ENCODE measurements at regions not wholly inside any gene's neighbourhood (a gene's known extent, or its start where the extent isn't known, plus 50 kb on each side); places are given as distances from the start of the nearest gene placed in this dataset.
"Not testable (repeated sequence)": the region's sequence is repeated elsewhere in the genome, so short reads cannot be mapped to it uniquely, and the experiment has no call there.

DNA sequence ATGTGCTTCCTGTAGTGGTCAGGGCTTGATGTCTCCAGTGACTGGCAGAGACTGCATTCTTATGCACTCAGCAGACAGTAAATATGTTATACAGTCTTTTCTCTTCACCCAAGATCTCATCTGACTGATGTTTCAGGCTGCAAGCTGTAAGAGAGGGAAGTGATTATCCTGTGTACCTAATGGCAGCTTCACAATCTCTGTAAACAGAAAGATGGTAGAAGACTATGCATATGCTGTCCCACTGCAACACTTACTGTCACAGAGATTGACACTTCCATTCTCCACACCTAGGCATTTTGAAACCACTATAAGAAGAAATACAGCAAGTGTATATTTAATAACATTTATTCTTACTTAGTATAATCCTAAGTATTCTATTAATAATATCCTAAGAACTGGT lies 97.6 kb upstream of the ANXA1 start:
- no peak overlapping the region for H3K4me3 ChIP-seq (ENCODE audit: low read depth, low read length)
- TF ChIP-seq, protein P1, sequence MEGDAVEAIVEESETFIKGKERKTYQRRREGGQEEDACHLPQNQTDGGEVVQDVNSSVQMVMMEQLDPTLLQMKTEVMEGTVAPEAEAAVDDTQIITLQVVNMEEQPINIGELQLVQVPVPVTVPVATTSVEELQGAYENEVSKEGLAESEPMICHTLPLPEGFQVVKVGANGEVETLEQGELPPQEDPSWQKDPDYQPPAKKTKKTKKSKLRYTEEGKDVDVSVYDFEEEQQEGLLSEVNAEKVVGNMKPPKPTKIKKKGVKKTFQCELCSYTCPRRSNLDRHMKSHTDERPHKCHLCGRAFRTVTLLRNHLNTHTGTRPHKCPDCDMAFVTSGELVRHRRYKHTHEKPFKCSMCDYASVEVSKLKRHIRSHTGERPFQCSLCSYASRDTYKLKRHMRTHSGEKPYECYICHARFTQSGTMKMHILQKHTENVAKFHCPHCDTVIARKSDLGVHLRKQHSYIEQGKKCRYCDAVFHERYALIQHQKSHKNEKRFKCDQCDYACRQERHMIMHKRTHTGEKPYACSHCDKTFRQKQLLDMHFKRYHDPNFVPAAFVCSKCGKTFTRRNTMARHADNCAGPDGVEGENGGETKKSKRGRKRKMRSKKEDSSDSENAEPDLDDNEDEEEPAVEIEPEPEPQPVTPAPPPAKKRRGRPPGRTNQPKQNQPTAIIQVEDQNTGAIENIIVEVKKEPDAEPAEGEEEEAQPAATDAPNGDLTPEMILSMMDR (conservative IDR thresholded peaks at IDR 0.05; ENCODE audit: low read depth, low read length), result no peak
- DNase-seq (ENCODE audit: low read depth), result no peak

DNA sequence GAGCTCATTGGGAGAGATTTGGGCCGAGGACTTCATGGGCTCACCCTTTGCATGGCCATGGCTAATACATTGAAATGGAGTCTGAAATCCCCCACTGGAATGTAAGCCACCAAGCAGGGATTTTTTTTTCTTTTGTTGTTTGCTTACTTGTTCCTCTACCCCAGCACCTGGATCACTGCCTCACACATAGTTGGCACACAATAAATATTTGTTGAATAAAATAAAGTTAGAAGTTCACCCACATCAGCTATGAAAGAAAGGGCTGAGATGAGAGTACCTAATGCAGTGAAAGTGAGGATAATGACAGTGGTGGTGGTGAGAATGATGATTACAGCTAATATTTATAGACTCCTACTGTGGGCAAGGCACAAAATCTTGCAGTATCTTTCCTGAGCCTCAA lies 98.1 kb upstream of the ANXA1 start:
- TF ChIP-seq, protein P1 (conservative IDR thresholded peaks at IDR 0.05; ENCODE audit: low read depth, low read length), result no peak
- no peak overlapping the region for H3K4me3 ChIP-seq (ENCODE audit: low read depth, low read length)
- DNase-seq (ENCODE audit: low read depth), result no peak

DNA sequence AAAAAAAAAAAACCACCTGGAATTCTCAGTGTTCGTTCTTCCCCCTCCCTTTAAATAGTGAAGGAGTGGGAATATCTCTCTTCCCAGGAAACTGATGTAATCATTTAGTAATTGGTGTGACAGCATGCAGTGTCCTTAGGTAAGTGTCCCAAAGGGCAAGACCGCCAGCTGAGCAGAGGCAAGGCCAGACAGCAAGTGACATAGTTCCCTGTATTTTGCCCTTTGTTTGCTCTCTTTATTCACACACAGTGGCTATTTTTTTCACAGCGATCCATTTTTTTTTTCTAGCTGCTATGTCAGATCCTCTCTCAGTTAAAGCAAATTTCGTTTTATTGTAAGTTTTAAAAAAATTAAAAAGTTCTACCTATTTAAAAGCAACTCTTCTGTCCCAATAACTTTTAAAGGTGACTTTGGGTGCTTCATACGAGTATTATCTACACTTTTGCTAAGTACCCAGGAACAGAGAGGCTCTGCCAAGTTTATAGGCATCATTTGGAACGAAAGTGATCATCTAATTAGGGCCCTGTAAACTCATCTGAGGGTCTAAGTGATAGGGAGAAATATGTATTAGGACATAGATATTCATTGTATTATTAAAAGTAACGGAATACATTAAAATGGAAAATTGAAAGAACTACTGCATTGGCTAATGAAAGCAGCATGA lies 98.2 kb upstream of the ALDH1A1 start:
- no peak for DNase-seq (ENCODE audit: low read depth)
- TF ChIP-seq, protein P1 (conservative IDR thresholded peaks at IDR 0.05; ENCODE audit: low read depth, low read length), result no peak

DNA sequence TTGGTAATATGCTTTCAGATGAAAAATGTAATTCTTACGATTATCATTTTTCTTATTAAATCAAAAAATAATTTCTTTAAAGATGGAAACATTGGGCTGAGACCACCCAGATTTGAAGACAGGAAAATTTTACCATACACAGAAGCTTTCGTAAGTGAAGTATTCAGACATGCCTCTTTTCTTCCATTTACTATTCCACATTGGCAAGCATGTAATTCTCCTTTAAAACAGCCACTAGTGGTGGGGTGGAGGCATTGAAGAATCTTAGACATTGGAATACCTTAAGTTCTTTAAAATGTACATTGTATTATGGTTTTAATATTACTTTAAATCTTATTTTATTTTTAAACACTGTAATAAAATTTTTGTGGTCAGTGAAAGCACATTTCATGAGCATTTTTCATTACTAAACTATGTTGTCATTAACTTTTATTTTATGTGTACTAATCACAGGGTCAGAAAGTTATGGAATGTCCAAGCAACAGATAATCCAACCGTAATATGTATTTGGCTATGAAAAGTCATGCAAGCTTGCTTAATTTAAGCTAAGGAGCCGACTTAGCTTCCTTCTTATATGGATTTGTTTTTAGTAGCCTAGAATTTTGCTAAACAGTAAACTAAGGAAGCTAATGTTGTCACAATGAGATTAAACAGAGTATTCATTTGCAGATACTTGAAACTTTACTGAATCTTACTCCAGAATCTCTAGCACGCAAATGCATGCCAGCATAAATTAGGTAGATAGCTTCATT lies 97.4 kb upstream of the ALDH1A1 start:
- no peak overlapping the region for H3K4me3 ChIP-seq (ENCODE audit: low read depth, low read length)
- peak; percentile 56 for DNase-seq (ENCODE audit: low read depth)
- TF ChIP-seq, protein P1 (conservative IDR thresholded peaks at IDR 0.05; ENCODE audit: low read depth, low read length), result peak; percentile 30

More for the DNA sequence above, 98.2 kb upstream of the ALDH1A1 start:
- no peak overlapping the region for H3K4me3 ChIP-seq (ENCODE audit: low read depth, low read length)

DNA sequence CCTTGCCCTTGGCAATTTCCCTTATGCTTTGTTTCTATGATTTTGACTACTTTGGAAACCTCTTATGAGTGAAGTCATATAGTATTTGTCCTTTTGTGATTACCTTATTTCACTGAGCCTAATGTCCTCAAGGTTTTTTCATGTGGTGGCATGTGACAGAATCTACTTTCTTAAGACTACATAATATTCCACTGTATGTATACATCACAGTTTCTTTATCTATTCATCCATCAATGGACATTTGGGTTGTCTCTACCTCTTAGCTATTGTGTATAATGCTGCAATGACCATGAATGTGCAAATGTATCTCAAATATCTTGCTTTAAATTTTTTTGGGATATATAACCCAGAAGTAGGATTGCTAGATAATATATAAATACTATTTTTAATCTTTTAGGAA lies 96.4 kb upstream of the ALDH1A1 start:
- H3K4me3 ChIP-seq (ENCODE audit: low read depth, low read length), result no peak overlapping the region
- DNase-seq (ENCODE audit: low read depth), result no peak
- TF ChIP-seq, protein P1 (conservative IDR thresholded peaks at IDR 0.05; ENCODE audit: low read depth, low read length), result no peak

DNA sequence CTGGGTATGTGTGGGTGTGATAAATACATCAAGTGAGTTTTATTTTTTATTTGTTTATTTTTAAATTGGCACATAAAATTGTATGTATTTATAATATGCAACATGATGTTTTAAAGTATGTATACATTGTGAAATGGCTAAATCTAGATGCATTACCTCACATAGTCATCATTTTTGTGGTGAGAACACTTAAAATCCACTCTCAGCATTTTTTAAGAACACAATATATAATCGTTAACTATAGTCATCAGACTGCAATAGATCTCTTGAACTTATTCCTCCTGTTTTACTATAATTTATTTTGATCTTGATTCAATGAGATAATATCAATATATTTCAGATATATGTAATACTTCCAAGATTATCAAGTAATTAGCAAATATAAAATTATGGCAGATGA lies 93.9 kb upstream of the ALDH1A1 start:
- no peak for DNase-seq (ENCODE audit: low read depth)
- TF ChIP-seq, protein P1 (conservative IDR thresholded peaks at IDR 0.05; ENCODE audit: low read depth, low read length), result no peak
- H3K4me3 ChIP-seq (ENCODE audit: low read depth, low read length), result no peak overlapping the region

DNA sequence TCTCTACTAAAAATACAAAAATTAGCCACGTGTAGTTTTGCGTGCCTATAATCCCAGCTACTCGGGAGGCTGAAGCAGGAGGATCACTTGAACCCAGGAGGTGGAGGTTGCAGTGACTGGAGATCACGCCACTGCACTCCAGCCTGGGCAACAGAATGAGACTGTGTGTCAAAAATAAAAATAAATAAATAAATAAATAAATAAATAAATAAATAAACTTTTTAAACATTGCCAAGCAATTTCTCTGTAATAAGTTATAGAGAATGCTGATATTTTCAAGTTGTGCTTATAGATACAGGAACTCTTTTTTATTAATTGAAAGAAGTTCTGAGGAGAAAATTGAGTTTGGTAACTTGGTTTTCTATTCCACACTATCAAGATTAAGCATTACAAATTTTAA lies 91.9 kb upstream of the ALDH1A1 start:
- DNase-seq (ENCODE audit: low read depth); H3K4me3 ChIP-seq (ENCODE audit: low read depth, low read length): not testable (repeated sequence)

Measured in choroid plexus epithelial cell (primary cell).